ENCODE measurements at regions not wholly inside any gene's neighbourhood (a gene's known extent, or its start where the extent isn't known, plus 50 kb on each side); places are given as distances from the start of the nearest gene placed in this dataset.

GRCh38 chr17:33811984-33812577 is 443.0 kb upstream of the CCL2 start:
- ATAC-seq = no peak
- Mint-ChIP-seq H3K27ac (no peak overlapping the region), H3K36me3 (no peaks in the 10 kb centered on the region), H3K4me3 (no peak overlapping the region), H3K4me1 (no peaks in the 10 kb centered on the region), H3K9me3 (no peaks in the 10 kb centered on the region)
- DNase-seq (ENCODE audit: low spot score in 2 of 2) = no peak

DNA sequence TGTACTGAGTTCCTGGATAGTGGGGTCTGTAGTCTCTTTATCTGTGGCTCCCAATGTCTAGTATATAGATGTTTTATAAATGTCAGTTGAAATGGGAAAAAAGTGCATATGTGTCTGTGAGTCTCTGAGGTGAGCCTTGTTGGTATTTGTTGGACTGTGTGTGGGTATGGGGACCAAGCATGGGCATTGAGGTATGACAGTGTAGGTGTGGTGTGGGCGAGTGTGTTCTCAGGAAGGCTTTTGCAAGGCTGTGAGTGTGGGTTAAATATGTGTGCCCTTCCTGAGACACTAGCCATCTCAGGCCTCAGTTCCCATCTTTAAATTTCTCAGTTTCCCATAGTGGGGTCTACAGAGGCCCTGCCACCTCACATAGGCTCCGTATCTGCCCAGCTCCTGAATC is 440.2 kb upstream of the CCL2 start:
- ATAC-seq (no peak), DNase-seq (ENCODE audit: low spot score in 2 of 2) (no peak)
- Mint-ChIP-seq H3K9me3 (no peaks in the 10 kb centered on the region), H3K4me3 (no peak overlapping the region), H3K27ac (no peak overlapping the region), H3K4me1 (no peaks in the 10 kb centered on the region), H3K36me3 (no peaks in the 10 kb centered on the region)

DNA sequence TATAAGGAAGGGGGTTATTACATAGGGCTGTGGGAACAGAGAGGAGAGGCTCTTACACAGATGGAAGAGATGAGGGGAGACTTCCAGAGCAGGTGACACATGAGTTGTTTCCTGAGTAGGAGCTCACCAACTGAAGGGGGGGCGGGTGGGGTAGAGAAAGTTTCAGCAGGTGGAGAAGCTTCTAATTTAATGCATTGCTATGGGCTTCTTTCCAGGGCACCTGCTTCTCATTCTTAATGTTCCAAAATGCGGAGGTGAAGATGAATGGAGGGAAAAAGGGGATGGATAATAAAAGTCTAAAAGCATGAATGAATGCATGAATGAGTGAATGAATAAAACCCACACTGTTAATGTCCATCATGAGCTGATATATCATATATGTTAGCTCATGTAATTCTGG is 439.0 kb upstream of the CCL2 start:
- Mint-ChIP-seq H3K27ac (no peak overlapping the region), H3K4me3 (no peak overlapping the region), H3K9me3 (no peaks in the 10 kb centered on the region), H3K36me3 (no peaks in the 10 kb centered on the region), H3K4me1 (no peaks in the 10 kb centered on the region)
- no peak for DNase-seq (ENCODE audit: low spot score in 2 of 2)
- no peak for ATAC-seq

GRCh38 chr17:33816842-33817617 is 438.1 kb upstream of the CCL2 start:
- ATAC-seq (no peak), DNase-seq (ENCODE audit: low spot score in 2 of 2) (no peak)
- Mint-ChIP-seq H3K9me3 (no peaks in the 10 kb centered on the region), H3K27ac (no peak overlapping the region), H3K4me1 (no peaks in the 10 kb centered on the region), H3K4me3 (no peak overlapping the region), H3K36me3 (no peaks in the 10 kb centered on the region)

DNA sequence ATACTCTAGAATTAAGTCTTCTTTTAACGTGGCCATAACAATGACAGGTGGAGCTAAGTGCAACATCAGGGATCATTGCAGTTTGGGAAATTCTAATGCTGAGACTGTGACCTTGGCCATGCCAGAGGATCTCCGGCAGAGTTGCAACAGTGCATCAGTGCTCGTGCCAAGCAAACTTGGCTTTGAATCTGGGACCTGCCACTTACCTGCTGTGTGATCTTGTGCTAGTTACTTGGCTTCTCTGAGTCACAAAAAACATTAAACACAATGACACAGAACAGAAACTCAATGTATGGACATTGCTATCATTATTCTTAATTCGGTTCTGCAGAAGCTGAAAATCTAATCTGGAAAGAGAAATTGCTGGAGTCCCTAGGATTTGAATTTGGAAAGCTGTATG is 435.5 kb upstream of the CCL2 start:
- Mint-ChIP-seq H3K4me1 (no peaks in the 10 kb centered on the region), H3K4me3 (no peak overlapping the region), H3K36me3 (no peaks in the 10 kb centered on the region), H3K27ac (no peak overlapping the region), H3K9me3 (no peaks in the 10 kb centered on the region)
- ATAC-seq = no peak
- no peak for DNase-seq (ENCODE audit: low spot score in 2 of 2)

DNA sequence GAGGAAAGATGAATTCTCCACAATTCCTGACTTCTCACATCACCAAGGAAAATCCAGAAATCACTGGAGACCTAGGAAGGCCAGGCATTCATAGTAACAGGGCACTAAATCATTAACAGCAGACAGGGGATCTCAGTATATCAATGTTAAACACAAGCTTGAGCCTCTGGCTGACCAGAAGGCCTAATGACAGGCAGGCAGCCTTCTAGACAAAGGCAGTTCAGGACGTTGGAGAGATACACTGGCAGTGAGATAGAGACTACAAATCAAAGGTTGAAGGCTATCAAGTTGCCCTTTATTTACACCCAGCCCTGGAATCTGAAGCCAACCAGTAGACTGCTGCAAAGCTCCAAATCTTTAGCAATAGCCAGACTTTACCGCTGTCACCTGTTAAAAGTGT is 422.8 kb upstream of the CCL2 start:
- DNase-seq (ENCODE audit: low spot score in 2 of 2) = no peak
- H3K4me1 Mint-ChIP-seq = no peaks in the 10 kb centered on the region
- H3K9me3 Mint-ChIP-seq = no peaks in the 10 kb centered on the region
- no peak for ATAC-seq
- no peak overlapping the region for H3K27ac Mint-ChIP-seq
- H3K4me3 Mint-ChIP-seq = no peak overlapping the region
- H3K36me3 Mint-ChIP-seq = no peaks in the 10 kb centered on the region

DNA sequence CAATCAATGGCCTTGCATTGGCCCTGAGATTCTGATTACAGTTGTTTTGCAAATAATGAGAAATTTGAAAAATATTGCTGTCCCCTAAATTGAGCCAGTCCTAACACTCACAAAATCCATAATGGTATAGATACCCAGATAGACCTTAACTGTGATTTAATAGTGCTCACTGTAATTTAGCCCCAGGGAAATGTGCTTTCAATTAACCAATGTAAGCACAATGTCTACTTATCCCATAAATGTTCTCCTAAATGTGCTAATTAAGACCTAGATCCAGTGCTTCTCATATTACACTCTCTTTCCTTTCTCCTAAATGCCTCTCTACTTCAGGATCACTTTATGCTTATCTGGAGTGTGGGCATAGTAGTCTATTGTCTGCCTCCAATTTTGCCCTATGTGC is 417.8 kb upstream of the CCL2 start:
- Mint-ChIP-seq H3K4me3 (no peak overlapping the region), H3K4me1 (no peaks in the 10 kb centered on the region), H3K27ac (no peak overlapping the region), H3K36me3 (no peaks in the 10 kb centered on the region), H3K9me3 (no peaks in the 10 kb centered on the region)
- no peak for DNase-seq (ENCODE audit: low spot score in 2 of 2)
- ATAC-seq = no peak

DNA sequence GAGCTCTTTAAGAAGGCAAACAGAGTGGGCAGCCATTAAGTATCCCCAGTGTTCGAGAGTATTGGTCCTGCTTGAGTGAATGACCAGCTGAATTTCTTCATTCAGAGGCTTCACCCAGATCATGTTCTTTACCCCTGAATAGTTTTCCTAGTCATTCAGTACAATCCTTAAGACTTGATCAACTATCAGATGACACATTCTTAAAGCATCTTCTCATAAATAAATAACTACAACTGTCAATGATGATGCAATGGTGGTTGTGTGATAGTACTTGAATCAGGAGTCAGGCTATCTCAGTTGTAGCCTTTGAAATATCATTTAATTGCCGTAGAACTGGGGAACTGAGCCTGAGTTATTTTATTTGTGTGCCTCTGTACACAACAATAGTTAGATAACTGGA is 416.8 kb upstream of the CCL2 start:
- DNase-seq (ENCODE audit: low spot score in 2 of 2) (no peak), ATAC-seq (no peak)
- Mint-ChIP-seq H3K27ac (no peak overlapping the region), H3K4me1 (no peaks in the 10 kb centered on the region), H3K36me3 (no peaks in the 10 kb centered on the region), H3K4me3 (no peak overlapping the region), H3K9me3 (no peaks in the 10 kb centered on the region)

- DNase-seq (ENCODE audit: low spot score in 2 of 2) = no peak
- no peak for ATAC-seq
- Mint-ChIP-seq H3K4me1 (no peaks in the 10 kb centered on the region), H3K36me3 (no peaks in the 10 kb centered on the region), H3K4me3 (no peak overlapping the region), H3K27ac (no peak overlapping the region), H3K9me3 (no peaks in the 10 kb centered on the region)
Observed at GRCh38 chr17:33847900-33848299, 407.2 kb upstream of the CCL2 start.

DNA sequence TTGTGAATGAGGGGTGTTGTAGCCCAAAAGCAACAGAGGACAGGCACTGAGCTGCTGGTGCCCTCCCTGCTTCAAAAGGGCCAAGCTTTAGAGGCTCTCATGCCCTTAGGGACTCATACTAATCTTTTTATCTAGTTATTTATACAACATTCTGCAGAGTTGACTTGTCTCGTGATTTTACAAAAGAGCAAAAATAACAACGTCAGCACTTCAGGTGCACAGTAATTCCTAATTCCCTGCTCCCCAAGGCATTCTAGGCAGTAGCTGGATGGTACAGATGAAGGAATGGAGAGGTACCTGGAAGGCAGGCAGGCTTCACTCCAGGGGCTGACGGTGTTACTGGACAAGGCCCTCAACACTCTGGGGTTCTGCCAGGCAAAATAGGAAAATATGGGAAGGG is 406.7 kb upstream of the CCL2 start:
- Mint-ChIP-seq H3K36me3 (no peaks in the 10 kb centered on the region), H3K9me3 (no peaks in the 10 kb centered on the region), H3K4me1 (no peaks in the 10 kb centered on the region), H3K27ac (no peak overlapping the region), H3K4me3 (no peak overlapping the region)
- ATAC-seq = no peak
- DNase-seq (ENCODE audit: low spot score in 2 of 2) = no peak

GRCh38 chr17:33854596-33854995 is 400.5 kb upstream of the CCL2 start:
- no peaks in the 10 kb centered on the region for H3K9me3 Mint-ChIP-seq
- DNase-seq (ENCODE audit: low spot score in 2 of 2) (no peak), ATAC-seq (no peak)
- H3K4me1 Mint-ChIP-seq = no peaks in the 10 kb centered on the region
- no peak overlapping the region for H3K4me3 Mint-ChIP-seq
- no peaks in the 10 kb centered on the region for H3K36me3 Mint-ChIP-seq
- H3K27ac Mint-ChIP-seq = no peak overlapping the region

- no peaks in the 10 kb centered on the region for H3K36me3 Mint-ChIP-seq
- no peaks in the 10 kb centered on the region for H3K9me3 Mint-ChIP-seq
- H3K4me3 Mint-ChIP-seq = no peak overlapping the region
- ATAC-seq (peak; percentile 27), DNase-seq (ENCODE audit: low spot score in 2 of 2) (no peak)
- H3K4me1 Mint-ChIP-seq = no peaks in the 10 kb centered on the region
- no peak overlapping the region for H3K27ac Mint-ChIP-seq
Observed at GRCh38 chr17:33858121-33858520, 397.0 kb upstream of the CCL2 start.

DNA sequence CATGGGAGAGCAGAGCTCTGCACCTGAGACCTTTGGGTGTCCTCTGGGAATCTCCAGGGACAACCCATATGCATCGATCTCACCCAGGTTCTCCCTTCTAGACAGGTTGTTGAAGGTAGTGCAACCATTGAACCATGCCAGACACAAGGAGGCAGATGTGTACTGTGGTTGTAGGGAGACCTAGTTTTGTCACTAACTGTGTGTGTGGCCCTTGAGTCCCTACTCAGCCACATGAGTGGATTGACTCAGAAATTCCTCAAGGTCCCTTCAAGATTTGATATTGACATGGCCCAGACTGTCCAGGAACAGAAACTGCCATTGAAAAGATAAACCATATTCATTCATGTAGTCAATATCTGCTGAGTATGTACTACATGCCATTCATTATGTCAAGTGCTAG is 396.4 kb upstream of the CCL2 start:
- Mint-ChIP-seq H3K36me3 (no peaks in the 10 kb centered on the region), H3K4me3 (no peak overlapping the region), H3K27ac (no peak overlapping the region), H3K4me1 (no peaks in the 10 kb centered on the region), H3K9me3 (no peaks in the 10 kb centered on the region)
- DNase-seq (ENCODE audit: low spot score in 2 of 2) = no peak
- ATAC-seq = no peak

GRCh38 chr17:33862772-33863602 is 392.1 kb upstream of the CCL2 start:
- Mint-ChIP-seq H3K9me3 (no peaks in the 10 kb centered on the region), H3K36me3 (no peaks in the 10 kb centered on the region), H3K27ac (no peak overlapping the region), H3K4me1 (no peaks in the 10 kb centered on the region), H3K4me3 (no peak overlapping the region)
- DNase-seq (ENCODE audit: low spot score in 2 of 2) = no peak
- no peak for ATAC-seq

GRCh38 chr17:33864758-33865229 is 390.3 kb upstream of the CCL2 start:
- Mint-ChIP-seq H3K4me1 (no peaks in the 10 kb centered on the region), H3K36me3 (no peaks in the 10 kb centered on the region), H3K4me3 (no peak overlapping the region), H3K27ac (no peak overlapping the region), H3K9me3 (no peaks in the 10 kb centered on the region)
- DNase-seq (ENCODE audit: low spot score in 2 of 2) = no peak
- ATAC-seq = no peak

DNA sequence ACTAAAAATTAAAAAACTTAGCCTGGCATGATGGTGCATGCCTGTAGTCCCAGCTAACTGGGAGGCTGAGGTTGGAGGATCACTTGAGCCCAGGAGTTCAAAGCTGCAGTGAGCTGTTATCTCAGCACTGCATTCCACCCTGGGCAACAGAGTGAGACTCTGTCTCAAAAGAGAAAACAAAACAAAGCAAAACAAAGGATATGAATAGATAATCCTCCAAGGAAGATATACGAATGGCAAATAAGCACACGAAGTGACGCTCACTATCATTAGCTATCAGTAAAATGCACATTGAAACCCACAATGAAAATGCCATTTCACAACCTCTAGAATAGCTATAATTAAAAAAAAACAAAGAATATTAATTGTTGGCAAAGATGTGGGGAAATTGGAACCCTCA is 386.2 kb upstream of the CCL2 start:
- Mint-ChIP-seq H3K36me3 (no peaks in the 10 kb centered on the region), H3K9me3 (no peaks in the 10 kb centered on the region), H3K27ac (no peak overlapping the region), H3K4me3 (no peak overlapping the region), H3K4me1 (no peaks in the 10 kb centered on the region)
- DNase-seq (ENCODE audit: low spot score in 2 of 2) (no peak), ATAC-seq (no peak)
